ENCODE measurements at regions not wholly inside any gene's neighbourhood (a gene's known extent, or its start where the extent isn't known, plus 50 kb on each side); places are given as distances from the start of the nearest gene placed in this dataset.

GRCh38 chr2:196315388-196316049 lies 144.1 kb upstream of the STK17B start:
- no peak for TF ChIP-seq CTCF (IDR thresholded peaks at IDR 0.05; ENCODE audit: control insufficient read depth, extremely low read depth, insufficient read depth)
- DNase-seq (ENCODE audit: low read depth), result no peak
- H3K4me3 ChIP-seq (ENCODE audit: low read depth, low read length), result no peak overlapping the region

GRCh38 chr2:196316050-196316430 lies 144.7 kb upstream of the STK17B start:
- TF ChIP-seq CTCF (IDR thresholded peaks at IDR 0.05; ENCODE audit: control insufficient read depth, extremely low read depth, insufficient read depth), result no peak
- DNase-seq (ENCODE audit: low read depth), result no peak
- H3K4me3 ChIP-seq (ENCODE audit: low read depth, low read length), result no peak overlapping the region

DNA sequence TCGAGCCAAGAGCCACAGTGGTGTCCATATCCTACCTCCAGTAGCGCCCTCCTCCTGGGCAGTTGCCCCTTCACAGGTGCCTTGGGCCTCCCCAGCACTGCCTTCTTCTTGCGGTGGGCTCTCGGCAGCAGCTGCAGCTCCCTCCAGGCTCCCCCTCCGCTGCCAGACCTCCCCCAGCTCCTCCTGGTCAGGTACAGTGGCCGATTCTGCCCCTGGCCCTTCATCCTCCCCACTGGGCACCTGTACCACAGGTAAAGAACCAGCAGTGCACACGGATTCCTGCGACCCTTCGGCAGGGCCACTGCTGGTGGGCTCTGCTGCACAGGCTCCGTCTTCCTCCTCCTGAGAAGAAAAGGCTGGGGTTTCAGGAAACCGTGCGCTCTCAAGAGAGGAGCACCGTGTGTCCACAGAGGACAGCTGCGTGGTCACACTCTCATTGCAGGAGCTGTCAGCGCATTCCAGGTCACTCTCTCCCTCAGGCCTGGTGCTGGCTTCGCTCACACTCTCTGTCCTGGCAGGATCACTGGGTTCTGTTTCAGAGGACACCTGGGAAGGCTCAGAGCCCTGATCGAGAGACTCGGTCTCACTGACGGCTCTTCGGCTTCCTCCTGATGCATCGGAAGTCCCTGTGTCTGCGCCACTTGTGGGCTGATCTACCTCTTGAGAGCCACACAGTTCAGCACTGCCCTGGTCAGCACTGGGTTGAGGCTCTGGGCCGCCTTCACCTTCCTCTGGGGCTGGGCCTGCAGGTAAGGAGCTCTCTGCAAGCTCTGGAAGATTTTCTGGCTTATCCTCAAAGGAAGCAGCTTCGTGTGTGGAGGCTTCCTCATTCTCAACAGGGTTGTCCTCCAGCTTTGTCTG lies 147.4 kb upstream of the STK17B start:
- no peak overlapping the region for H3K4me3 ChIP-seq (ENCODE audit: low read depth, low read length)
- DNase-seq (ENCODE audit: low read depth), result no peak
- no peak for TF ChIP-seq CTCF (IDR thresholded peaks at IDR 0.05; ENCODE audit: control insufficient read depth, extremely low read depth, insufficient read depth)

DNA sequence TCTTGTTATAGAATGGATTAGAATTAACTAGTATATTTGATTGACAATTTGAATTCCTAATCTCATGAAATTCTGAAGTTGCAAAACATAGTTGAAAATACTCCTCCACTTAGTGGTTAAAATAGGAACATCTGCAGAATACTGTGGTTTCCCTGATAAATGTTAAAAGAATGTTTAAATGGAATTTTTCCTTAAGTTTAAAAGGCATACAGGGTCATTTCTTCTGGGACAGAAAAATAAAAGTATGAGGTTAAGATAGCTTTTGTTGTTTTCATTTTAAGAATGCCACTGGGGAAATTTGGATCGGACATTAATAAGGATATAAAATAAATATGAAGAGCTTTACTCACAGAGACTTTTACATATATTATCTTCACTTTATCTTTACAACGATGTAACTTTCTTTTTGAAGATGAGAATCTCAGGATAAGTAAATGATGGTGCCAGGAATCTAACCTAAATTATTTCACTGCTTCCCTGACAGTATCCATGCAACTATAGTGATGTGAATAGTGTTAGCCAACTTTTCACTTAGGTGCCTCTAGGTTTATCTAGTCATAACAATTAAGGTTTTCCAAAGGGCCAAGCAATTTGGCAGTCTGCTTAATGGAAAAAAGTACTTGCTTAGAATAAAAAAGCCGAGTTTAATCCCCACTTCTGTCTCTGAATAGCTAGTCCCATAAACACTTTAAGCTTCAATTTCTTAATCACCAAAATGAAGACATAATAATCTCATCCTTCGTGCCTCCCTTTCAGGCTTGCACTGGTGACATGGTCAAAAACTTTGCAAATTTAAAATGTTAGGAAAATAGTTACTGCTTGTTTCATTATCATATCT lies 151.8 kb upstream of the STK17B start:
- H3K4me3 ChIP-seq (ENCODE audit: low read depth, low read length), result no peak overlapping the region

GRCh38 chr2:196324211-196324610 lies 152.8 kb upstream of the STK17B start:
- DNase-seq (ENCODE audit: low read depth), result no peak
- H3K4me3 ChIP-seq (ENCODE audit: low read depth, low read length), result no peak overlapping the region
- no peak for TF ChIP-seq CTCF (IDR thresholded peaks at IDR 0.05; ENCODE audit: control insufficient read depth, extremely low read depth, insufficient read depth)

More for the DNA sequence above, 151.8 kb upstream of the STK17B start:
- TF ChIP-seq CTCF (IDR thresholded peaks at IDR 0.05; ENCODE audit: control insufficient read depth, extremely low read depth, insufficient read depth), result no peak
- no peak for DNase-seq (ENCODE audit: low read depth)

DNA sequence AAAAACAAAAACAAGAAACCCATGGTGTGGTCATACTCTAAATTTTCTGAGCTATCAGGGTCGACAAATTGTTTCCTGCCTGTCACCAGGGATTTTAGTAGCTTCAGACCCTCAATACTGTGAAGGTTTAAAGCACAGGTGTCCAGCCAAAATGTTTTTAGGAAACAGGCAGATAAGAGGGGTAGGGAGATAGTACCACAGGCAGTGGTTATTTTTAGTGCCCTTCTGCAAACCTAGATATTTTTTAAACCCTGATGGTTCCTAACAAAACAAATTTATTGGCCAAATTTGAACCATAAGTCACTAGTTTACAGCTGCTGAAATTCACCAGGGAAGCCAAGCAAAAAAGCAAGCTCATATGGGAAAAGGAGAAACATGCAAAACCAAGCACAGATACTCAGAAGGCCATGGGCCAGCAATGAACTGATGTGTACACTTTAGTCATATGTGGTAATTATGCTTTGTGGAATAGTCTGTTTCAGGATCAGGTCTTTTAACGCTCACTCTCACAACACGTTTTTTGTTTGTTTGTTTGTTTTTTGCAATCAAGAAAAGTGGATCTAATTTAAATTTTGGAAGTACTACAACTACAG lies 156.8 kb upstream of the STK17B start:
- H3K4me3 ChIP-seq (ENCODE audit: low read depth, low read length), result no peak overlapping the region
- DNase-seq (ENCODE audit: low read depth), result no peak
- no peak for TF ChIP-seq CTCF (IDR thresholded peaks at IDR 0.05; ENCODE audit: control insufficient read depth, extremely low read depth, insufficient read depth)

Measured in LNCaP clone FGC (cell line).